Panc1 (cell line): ENCODE measurements at regions not wholly inside any gene's neighbourhood (a gene's known extent, or its start where the extent isn't known, plus 50 kb on each side); places are given as distances from the start of the nearest gene placed in this dataset.

ENCODE experiments used
- ATAC-seq: fragments of 200-7000 bp; cut with Tn5 transposase; 2 replicates; pipeline ENCODE4 v1.9.1; 2020; ENCODE audit warnings: mild to moderate bottlenecking, moderate library complexity
- BruUV-seq: library from RNA; stranded (reverse); fragments of 400-500 nt; replicated peaks from 2 replicates; lab custom pipeline; 2021; lab: Mats Ljungman, UMichigan
- CTCF ChIA-PET: fragments of 300-600 bp; sonication (Branson Sonifier 250); formaldehyde crosslinking; loops from one replicate; lab custom pipeline; 2022; ENCODE audit warnings: antibody characterized with exemption; lab: Charles Lee
- POLR2A ChIA-PET: fragments of 300-600 bp; sonication (Branson Sonifier 250); formaldehyde crosslinking; loops from one replicate; lab custom pipeline; 2022; ENCODE audit warnings: antibody characterized with exemption; lab: Charles Lee
- DNase-seq: peaks from one replicate; pipeline ENCODE4 v3.0.0-alpha.2; 2010; ENCODE audit warnings: low read depth, low spot score
- H3K27ac ChIP-seq: 2 replicates; pipeline ENCODE4 v1.5.1; 2011; ENCODE audit warnings: mild to moderate bottlenecking, low read length, inconsistent platforms
- H3K27me3 ChIP-seq: fragments of 200-500 bp; sonication (Bioruptor generic); 2 replicates; pipeline ENCODE4 v1.6.0; 2014; ENCODE audit warnings: low read length, inconsistent platforms; ENCODE audit not compliant: control insufficient read depth, insufficient read depth
- H3K36me3 ChIP-seq: fragments of 200-500 bp; sonication (Bioruptor generic); 2 replicates; pipeline ENCODE4 v1.5.1; 2014; ENCODE audit warnings: inconsistent platforms, mild to moderate bottlenecking, low read length, moderate library complexity; ENCODE audit not compliant: control insufficient read depth, insufficient read depth
- H3K4me1 ChIP-seq: 2 replicates; pipeline ENCODE4 v1.5.1; 2011; ENCODE audit warnings: inconsistent platforms, mild to moderate bottlenecking, low read length, moderate library complexity; ENCODE audit not compliant: control insufficient read depth, insufficient read depth
- H3K4me3 ChIP-seq, 2 experiments: 2 replicates each; pipeline ENCODE4 v1.5.1; 2011 to 2012; ENCODE audit warnings: low read depth in 2 of 2, low read length in 2 of 2, mild to moderate bottlenecking in 2 of 2, inconsistent platforms in 1 of 2, moderate library complexity in 1 of 2
- H3K9me3 ChIP-seq: fragments of 200-500 bp; sonication (Bioruptor generic); 2 replicates; pipeline ENCODE4 v1.5.1; 2014; ENCODE audit warnings: low read depth, mild to moderate bottlenecking, inconsistent platforms, low read length, moderate library complexity; ENCODE audit not compliant: control insufficient read depth, insufficient read depth
- CTCF ChIP-seq: fragments of 450-650 bp; IDR thresholded peaks from 2 replicates; pipeline ENCODE4 v1.5.1; 2017; ENCODE audit warnings: mild to moderate bottlenecking
- POLR2AphosphoS5 ChIP-seq: IDR thresholded peaks from 2 replicates; pipeline ENCODE4 v1.6.1; 2012; ENCODE audit warnings: mild to moderate bottlenecking, low read depth, low read length, moderate library complexity
- REST ChIP-seq, 2 experiments: IDR thresholded peaks; 2 replicates each; pipeline ENCODE4 v1.6.1; 2011 to 2012; ENCODE audit warnings: low read depth in 2 of 2, control low read depth in 1 of 2, low read length in 1 of 2, mild to moderate bottlenecking in 1 of 2, moderate library complexity in 1 of 2; ENCODE audit not compliant: insufficient read depth in 1 of 2
- SIN3A ChIP-seq: IDR thresholded peaks from 2 replicates; pipeline ENCODE4 v1.6.1; 2012; ENCODE audit warnings: low read depth, mild to moderate bottlenecking, low read length, moderate library complexity, borderline replicate concordance; ENCODE audit not compliant: insufficient read depth
- TCF7L2 ChIP-seq: IDR thresholded peaks from 2 replicates; pipeline ENCODE4 v1.6.1; 2011; ENCODE audit warnings: mild to moderate bottlenecking, low read depth, low read length, inconsistent platforms
- in situ Hi-C: cut with HindIII; loops from 2 replicates; pipeline ENCODE4 v1.10.0; 2016; ENCODE audit warnings: low sequenced_read_pairs, low pct_unique_long_range_greater_than_20kb
- intact Hi-C: fragments of 100-400 bp; cut with micrococcal nuclease; formaldehyde crosslinking; loops from one replicate; pipeline ENCODE4 v1.10.0; 2022; ENCODE audit not compliant: unreplicated experiment

GRCh38 chr6:138647006-138647405 lies 126.6 kb upstream of the CCDC28A start:
- intact Hi-C loops (no loop called here), in situ Hi-C loops (no loop called here)
- Histone ChIP-seq H3K27me3 (no peaks in the 10 kb centered on the region), H3K9me3 (no peaks in the 10 kb centered on the region), H3K36me3 (no peaks in the 10 kb centered on the region), H3K27ac (no peak overlapping the region), H3K4me1 (no peaks in the 10 kb centered on the region), H3K4me3 (no peak overlapping the region)
- CTCF ChIA-PET = no interaction called here
- TF ChIP-seq SIN3A (no peak), REST (IDR thresholded peaks at IDR 0.05; ENCODE audit: insufficient read depth in 1 of 2, low read depth in 2 of 2, low read length in 1 of 2) (no peak), TCF7L2 (no peak), CTCF (no peak), POLR2AphosphoS5 (no peak)
- DNase-seq = no peak
- no TSS peak for BruUV-seq
- POLR2A ChIA-PET = interaction anchor here (0.6 to 0.7 kb wide), 3 partner anchors 50 to 519 kb away, joined by 3 to 16 read pairs (median 7); no protein-coding TSS in a partner anchor
- no peak for ATAC-seq

GRCh38 chr6:138648127-138648526 lies 125.4 kb upstream of the CCDC28A start:
- Histone ChIP-seq H3K36me3 (no peaks in the 10 kb centered on the region), H3K4me3 (no peak overlapping the region), H3K9me3 (no peaks in the 10 kb centered on the region), H3K4me1 (peaks cover 2% of the 10 kb centered on the region; the same call in 1 of the 2 replicates), H3K27me3 (no peaks in the 10 kb centered on the region), H3K27ac (no peak overlapping the region)
- no peak for ATAC-seq
- TF ChIP-seq TCF7L2 = no peak
- TF ChIP-seq POLR2AphosphoS5 = no peak
- no peak for TF ChIP-seq SIN3A
- TF ChIP-seq CTCF = no peak
- TF ChIP-seq REST (IDR thresholded peaks at IDR 0.05; ENCODE audit: insufficient read depth in 1 of 2, low read depth in 2 of 2, low read length in 1 of 2) = no peak
- no TSS peak for BruUV-seq
- CTCF ChIA-PET = no interaction called here
- POLR2A ChIA-PET = interaction anchor here (0.7 kb wide), 1 partner anchor 67 kb away, joined by 7 read pairs; no protein-coding TSS in a partner anchor
- intact Hi-C loops (no loop called here), in situ Hi-C loops (no loop called here)
- no peak for DNase-seq
